B cell (primary cell): ENCODE measurements at regions not wholly inside any gene's neighbourhood (a gene's known extent, or its start where the extent isn't known, plus 50 kb on each side); places are given as distances from the start of the nearest gene placed in this dataset.

Experiments used
- ATAC-seq: fragments of 200-7000 bp; cut with Tn5 transposase; one replicate; pipeline ENCODE4 v1.10.0; 2021; ENCODE audit warnings: low read depth, mild to moderate bottlenecking, moderate number of reproducible peaks, moderate library complexity
- CTCF ChIA-PET: fragments of 350-600 bp; sonication (Branson Sonifier 250); formaldehyde crosslinking; loops from one replicate; lab custom pipeline; 2021; ENCODE audit warnings: antibody characterized with exemption, inconsistent platforms; lab: Charles Lee
- POLR2A ChIA-PET: fragments of 350-600 bp; sonication (Branson Sonifier 250); formaldehyde crosslinking; loops from one replicate; lab custom pipeline; 2021; ENCODE audit warnings: antibody characterized with exemption; lab: Charles Lee
- DNase-seq: peaks from one replicate; pipeline ENCODE4 v3.0.0; 2013
- H2AFZ ChIP-seq: 2 replicates; pipeline ENCODE4 v1.6.1; 2012; ENCODE audit warnings: mild to moderate bottlenecking, low read depth, low read length; ENCODE audit not compliant: insufficient read depth, poor library complexity, severe bottlenecking
- H3K27ac ChIP-seq, 2 donors: 1 replicate in 1 of 2; 2 replicates in 1 of 2; pipeline ENCODE4 v1.5.1; 2012 to 2013; ENCODE audit warnings: low read length in 2 of 2, mild to moderate bottlenecking in 2 of 2, moderate library complexity in 1 of 2
- H3K27me3 ChIP-seq, 4 experiments: fragments of 200-600 bp in 1 of 4; sonication (generic) in 1 of 4; replicated peaks in 1 of 4; 1 replicate in 2 of 4; 2 replicates in 2 of 4; pipeline versions ENCODE4 v1.6.1 to v1.7.0; 2013 to 2016; ENCODE audit warnings: low read length in 3 of 4, mild to moderate bottlenecking in 2 of 4, mixed read lengths in 1 of 4, moderate library complexity in 1 of 4; ENCODE audit not compliant: insufficient read depth in 4 of 4, control insufficient read depth in 3 of 4; ENCODE audit errors: control extremely low read depth in 1 of 4
- H3K36me3 ChIP-seq, 2 experiments: replicated peaks in 1 of 2; 1 replicate in 1 of 2; 2 replicates in 1 of 2; pipeline versions ENCODE4 v1.6.1 to v1.7.1; 2013; ENCODE audit warnings: low read length in 1 of 2; ENCODE audit not compliant: insufficient read depth in 2 of 2, control insufficient read depth in 1 of 2; ENCODE audit errors: control extremely low read depth in 1 of 2, extremely low read depth in 1 of 2
- H3K4me1 ChIP-seq, 2 donors: fragments of 200-600 bp in 1 of 2; sonication (generic) in 1 of 2; 1 replicate in 1 of 2; 2 replicates in 1 of 2; pipeline versions ENCODE4 v1.5.1 to v1.6.1; 2013 to 2017; ENCODE audit warnings: low read length in 2 of 2; ENCODE audit not compliant: control insufficient read depth in 2 of 2, insufficient read depth in 2 of 2
- H3K4me2 ChIP-seq: replicated peaks from 2 replicates; pipeline ENCODE3; 2012; ENCODE audit warnings: mild to moderate bottlenecking, low read depth, low read length; ENCODE audit not compliant: poor library complexity, severe bottlenecking
- H3K4me3 ChIP-seq, 5 experiments: fragments of 200-600 bp in 1 of 5; sonication (generic) in 1 of 5; 1 replicate in 3 of 5; 2 replicates in 2 of 5; pipeline versions ENCODE4 v1.5.1 to v1.7.0; 2011 to 2016; ENCODE audit warnings: low read length in 4 of 5, mild to moderate bottlenecking in 4 of 5, low read depth in 2 of 5, control low read depth in 1 of 5, moderate library complexity in 1 of 5; ENCODE audit not compliant: insufficient read depth in 1 of 5; ENCODE audit errors: control extremely low read depth in 1 of 5, extremely low read depth in 1 of 5
- H3K79me2 ChIP-seq: fragments of 200-600 bp; sonication (generic); one replicate; pipeline ENCODE4 v1.6.0; 2016; ENCODE audit warnings: low read length; ENCODE audit not compliant: control insufficient read depth, insufficient read depth
- H3K9ac ChIP-seq: fragments of 200-600 bp; sonication (generic); 2 replicates; pipeline ENCODE4 v1.6.1; 2017; ENCODE audit warnings: mild to moderate bottlenecking, low read length, moderate library complexity
- H3K9me3 ChIP-seq, 3 donors: one replicate each; pipeline versions ENCODE4 v1.6.1 to v1.7.1; 2013; ENCODE audit warnings: low read length in 2 of 3; ENCODE audit not compliant: control insufficient read depth in 2 of 3, insufficient read depth in 1 of 3; ENCODE audit errors: control extremely low read depth in 1 of 3
- H4K20me1 ChIP-seq: 2 replicates; pipeline ENCODE4 v1.6.0; 2012; ENCODE audit warnings: mild to moderate bottlenecking, low read length; ENCODE audit not compliant: insufficient read depth, control insufficient read depth, poor library complexity, severe bottlenecking
- H3K27ac Mint-ChIP-seq: one replicate; pipeline ENCODE4 v1.8.0; 2021; ENCODE audit warnings: mixed read lengths
- H3K27me3 Mint-ChIP-seq: one replicate; pipeline ENCODE4 v1.8.0; 2021; ENCODE audit warnings: mixed read lengths
- H3K4me1 Mint-ChIP-seq: one replicate; pipeline ENCODE4 v1.8.0; 2021; ENCODE audit warnings: mixed read lengths
- H3K4me3 Mint-ChIP-seq: one replicate; pipeline ENCODE4 v1.8.0; 2021; ENCODE audit warnings: mixed read lengths
- H3K9me3 Mint-ChIP-seq: one replicate; pipeline ENCODE4 v1.8.0; 2022; ENCODE audit warnings: mixed read lengths; ENCODE audit not compliant: insufficient read depth
- EZH2 ChIP-seq: IDR thresholded peaks from 2 replicates; pipeline ENCODE4 v1.6.1; 2012; ENCODE audit warnings: borderline replicate concordance, low read depth, mild to moderate bottlenecking, moderate library complexity, low read length; ENCODE audit not compliant: insufficient read depth, poor library complexity, severe bottlenecking
- WGBS: methylation state at CpG from one replicate; pipeline ENCODE4 v1.1.5; 2013; ENCODE audit warnings: missing lambda C conversion rate; ENCODE audit not compliant: insufficient coverage; 5-methylcytosine and 5-hydroxymethylcytosine counted together
- intact Hi-C: fragments of 100-400 bp; cut with micrococcal nuclease; formaldehyde crosslinking; loops from one replicate; pipeline ENCODE4 v1.10.0; 2022
- TF ChIP-seq, protein P1 (sequence below): fragments of 200-600 bp; IDR thresholded peaks from one replicate; pipeline ENCODE4 v1.8.0; 2022; ENCODE audit warnings: antibody characterized with exemption, mild to moderate bottlenecking

DNA sequence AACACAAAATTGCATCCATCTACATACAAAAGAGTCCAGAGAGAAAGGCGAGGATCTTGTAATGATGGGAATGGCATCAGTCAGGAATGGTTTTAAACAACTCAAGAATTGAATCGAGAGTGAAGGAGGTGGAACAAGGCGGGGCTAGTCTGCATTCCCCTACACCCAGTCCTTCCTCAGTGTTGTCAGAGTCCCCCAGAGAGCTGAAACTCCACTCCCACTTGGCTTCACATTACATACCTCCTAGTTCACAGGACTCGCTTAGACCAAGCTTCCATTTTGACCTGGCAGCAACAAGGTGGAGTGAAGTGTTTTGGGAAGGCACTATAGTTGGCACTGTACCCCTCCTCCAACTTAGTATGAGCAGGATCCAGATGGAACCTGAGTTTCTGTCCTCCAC, 1273.5 kb upstream of the CRIM1 start:
- Mint-ChIP-seq H3K4me1 (no peaks in the 10 kb centered on the region), H3K27ac (no peak overlapping the region)
- CTCF ChIA-PET = no interaction called here

DNA sequence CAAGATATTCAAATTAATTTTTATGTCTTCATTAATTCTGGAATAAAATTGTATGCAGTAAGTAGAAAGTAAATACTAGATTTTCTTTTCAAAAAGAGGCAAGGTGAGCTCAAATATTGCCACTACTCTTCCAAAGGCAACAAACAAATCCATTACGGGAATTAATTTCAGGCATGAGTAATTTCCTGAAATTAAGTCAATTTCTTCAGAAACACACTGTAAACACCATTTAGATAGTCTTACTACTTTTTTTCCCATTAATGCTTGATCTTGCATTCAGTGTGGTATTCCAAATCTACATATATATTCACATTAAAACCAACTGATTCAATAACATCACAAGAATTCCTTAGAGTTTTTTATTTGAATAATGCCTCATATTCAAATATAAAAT, 1274.0 kb upstream of the CRIM1 start:
- POLR2A ChIA-PET = no interaction called here
- no peak for ATAC-seq

More for the DNA sequence above, 1273.5 kb upstream of the CRIM1 start:
- Histone ChIP-seq H3K9me3 (no peaks in the 10 kb centered on the region), H3K4me1 (no peaks in the 10 kb centered on the region), H3K27me3 (no peaks in the 10 kb centered on the region), H3K27ac (no peak overlapping the region), H3K4me3 (no peak overlapping the region), H3K9ac (no peak overlapping the region), H3K36me3 (no peaks in the 10 kb centered on the region), H3K4me2 (no peak overlapping the region), H3K79me2 (no peaks in the 10 kb centered on the region), H4K20me1 (no peaks in the 10 kb centered on the region), H2AFZ (no peak overlapping the region)
- no peak overlapping the region for H3K4me3 Mint-ChIP-seq
- no peak for DNase-seq
- ATAC-seq = no peak
- H3K9me3 Mint-ChIP-seq = peaks cover 3% of the 10 kb centered on the region
- TF ChIP-seq EZH2 = no peak
- TF ChIP-seq, protein P1, sequence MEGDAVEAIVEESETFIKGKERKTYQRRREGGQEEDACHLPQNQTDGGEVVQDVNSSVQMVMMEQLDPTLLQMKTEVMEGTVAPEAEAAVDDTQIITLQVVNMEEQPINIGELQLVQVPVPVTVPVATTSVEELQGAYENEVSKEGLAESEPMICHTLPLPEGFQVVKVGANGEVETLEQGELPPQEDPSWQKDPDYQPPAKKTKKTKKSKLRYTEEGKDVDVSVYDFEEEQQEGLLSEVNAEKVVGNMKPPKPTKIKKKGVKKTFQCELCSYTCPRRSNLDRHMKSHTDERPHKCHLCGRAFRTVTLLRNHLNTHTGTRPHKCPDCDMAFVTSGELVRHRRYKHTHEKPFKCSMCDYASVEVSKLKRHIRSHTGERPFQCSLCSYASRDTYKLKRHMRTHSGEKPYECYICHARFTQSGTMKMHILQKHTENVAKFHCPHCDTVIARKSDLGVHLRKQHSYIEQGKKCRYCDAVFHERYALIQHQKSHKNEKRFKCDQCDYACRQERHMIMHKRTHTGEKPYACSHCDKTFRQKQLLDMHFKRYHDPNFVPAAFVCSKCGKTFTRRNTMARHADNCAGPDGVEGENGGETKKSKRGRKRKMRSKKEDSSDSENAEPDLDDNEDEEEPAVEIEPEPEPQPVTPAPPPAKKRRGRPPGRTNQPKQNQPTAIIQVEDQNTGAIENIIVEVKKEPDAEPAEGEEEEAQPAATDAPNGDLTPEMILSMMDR = no peak
- intact Hi-C loops = no loop called here
- no peaks in the 10 kb centered on the region for H3K27me3 Mint-ChIP-seq
- WGBS = no CpG with 5 or more reads among the region's 4 CpGs
- POLR2A ChIA-PET = no interaction called here

More for the DNA sequence above, 1274.0 kb upstream of the CRIM1 start:
- intact Hi-C loops = no loop called here
- Histone ChIP-seq H3K27me3 (no peaks in the 10 kb centered on the region), H3K27ac (no peak overlapping the region), H4K20me1 (no peaks in the 10 kb centered on the region), H2AFZ (no peak overlapping the region), H3K9ac (no peak overlapping the region), H3K36me3 (no peaks in the 10 kb centered on the region), H3K4me2 (no peak overlapping the region), H3K9me3 (no peaks in the 10 kb centered on the region), H3K4me1 (no peaks in the 10 kb centered on the region), H3K4me3 (no peak overlapping the region), H3K79me2 (no peaks in the 10 kb centered on the region)
- TF ChIP-seq EZH2 = no peak
- TF ChIP-seq, protein P1 = no peak
- no CpG with 5 or more reads among the region's 1 CpG for WGBS
- CTCF ChIA-PET = no interaction called here
- H3K4me3 Mint-ChIP-seq = no peak overlapping the region
- DNase-seq = no peak
- no peaks in the 10 kb centered on the region for H3K4me1 Mint-ChIP-seq
- H3K27ac Mint-ChIP-seq = no peak overlapping the region
- no peaks in the 10 kb centered on the region for H3K27me3 Mint-ChIP-seq
- no peaks in the 10 kb centered on the region for H3K9me3 Mint-ChIP-seq
